ENCODE measurements at regions not wholly inside any gene's neighbourhood (a gene's known extent, or its start where the extent isn't known, plus 50 kb on each side); places are given as distances from the start of the nearest gene placed in this dataset.

- DNase-seq = no peak
These were observed 70.7 kb downstream of the RBFOX3 start for GRCh38 chr17:79539944-79540705.

GRCh38 chr17:79538291-79538690 is 72.6 kb downstream of the RBFOX3 start:
- DNase-seq = no peak

- no peak for DNase-seq
These were observed 73.2 kb downstream of the RBFOX3 start for GRCh38 chr17:79537686-79538085.

- DNase-seq = no peak
These were observed 73.8 kb downstream of the RBFOX3 start for GRCh38 chr17:79537061-79537460.

- no peak for DNase-seq
These were observed 74.5 kb downstream of the RBFOX3 start for GRCh38 chr17:79536212-79536840.

GRCh38 chr17:79535728-79536025 is 75.2 kb downstream of the RBFOX3 start:
- no peak for DNase-seq

- no peak for DNase-seq
These were observed 75.8 kb downstream of the RBFOX3 start for GRCh38 chr17:79534851-79535727.

- DNase-seq = no peak
These were observed 76.7 kb downstream of the RBFOX3 start for GRCh38 chr17:79534111-79534510.

GRCh38 chr17:79533116-79533515 is 77.7 kb downstream of the RBFOX3 start:
- no peak for DNase-seq

GRCh38 chr17:79532107-79532790 is 78.6 kb downstream of the RBFOX3 start:
- no peak for DNase-seq

GRCh38 chr17:79531191-79532095 is 79.4 kb downstream of the RBFOX3 start:
- no peak for DNase-seq

- no peak for DNase-seq
These were observed 80.3 kb downstream of the RBFOX3 start for GRCh38 chr17:79530361-79531105.

- no peak for DNase-seq
These were observed 81.2 kb downstream of the RBFOX3 start for GRCh38 chr17:79529661-79530081.

GRCh38 chr17:79528592-79529125 is 82.2 kb downstream of the RBFOX3 start:
- DNase-seq = no peak

GRCh38 chr17:79527306-79527705 is 83.5 kb downstream of the RBFOX3 start:
- no peak for DNase-seq

- no peak for DNase-seq
These were observed 84.8 kb downstream of the RBFOX3 start for GRCh38 chr17:79525793-79526677.

- no peak for DNase-seq
These were observed 86.4 kb downstream of the RBFOX3 start for GRCh38 chr17:79524213-79525187.

GRCh38 chr17:79522414-79522813 is 88.4 kb downstream of the RBFOX3 start:
- no peak for DNase-seq

All from fibroblast of skin of back (primary cell).